Vagina (tissue), 2 donors: ENCODE measurements at regions not wholly inside any gene's neighbourhood (a gene's known extent, or its start where the extent isn't known, plus 50 kb on each side); places are given as distances from the start of the nearest gene placed in this dataset.

Experiments used
- CTCF ChIP-seq, 3 experiments: fragments of 450-650 bp in 2 of 3; fragments of 200-600 bp in 1 of 3; sonication (generic) in 1 of 3; IDR thresholded peaks; one replicate each; pipeline ENCODE4 v1.5.1; 2017 to 2019; ENCODE audit warnings: antibody characterized with exemption in 3 of 3, mild to moderate bottlenecking in 2 of 3, moderate library complexity in 2 of 3
- POLR2A ChIP-seq, 2 donors: fragments of 450-650 bp; IDR thresholded peaks; one replicate each; pipeline ENCODE4 v1.6.1; 2017; ENCODE audit warnings: antibody characterized with exemption in 2 of 2, mild to moderate bottlenecking in 2 of 2, moderate library complexity in 2 of 2
- POLR2AphosphoS5 ChIP-seq, 2 donors: sonication (generic); formaldehyde crosslinking; IDR thresholded peaks; one replicate each; pipeline ENCODE4 v1.9.0; 2017; ENCODE audit warnings: antibody characterized with exemption in 2 of 2, mild to moderate bottlenecking in 2 of 2, low read depth in 1 of 2; ENCODE audit not compliant: insufficient read depth in 1 of 2

DNA sequence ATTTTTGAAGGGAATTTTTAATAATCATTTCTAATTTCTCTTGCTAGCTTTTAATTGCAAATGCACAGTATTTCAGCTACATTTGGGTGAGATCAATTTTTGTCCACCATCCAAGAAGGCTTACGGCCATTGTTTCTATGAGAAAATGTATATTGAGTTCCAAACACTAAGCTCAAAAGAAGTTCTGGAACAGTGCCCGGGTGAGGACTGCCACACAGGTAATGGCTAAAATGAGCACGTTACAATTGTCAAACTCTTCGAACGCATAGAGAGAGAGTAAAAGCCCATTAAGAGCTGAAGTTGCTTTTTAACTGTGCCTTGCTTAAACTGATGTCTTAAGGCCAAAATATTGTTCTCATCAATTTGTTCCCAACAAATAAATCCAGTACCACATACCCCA is 755.0 kb downstream of the DIAPH3 start:
- TF ChIP-seq POLR2A (IDR thresholded peaks at IDR 0.05) (no peak), CTCF (IDR thresholded peaks at IDR 0.05) (no peak), POLR2AphosphoS5 (IDR thresholded peaks at IDR 0.05; ENCODE audit: insufficient read depth in 1 of 2, low read depth in 1 of 2) (no peak)
